Hepatocyte (in vitro differentiated cells): ENCODE measurements at regions not wholly inside any gene's neighbourhood (a gene's known extent, or its start where the extent isn't known, plus 50 kb on each side); places are given as distances from the start of the nearest gene placed in this dataset.
"Not testable (repeated sequence)": the region's sequence is repeated elsewhere in the genome, so short reads cannot be mapped to it uniquely, and the experiment has no call there.

ENCODE experiments used
- DNase-seq: peaks from one replicate; pipeline ENCODE4 v3.0.0-alpha.2; 2016; ENCODE audit warnings: low spot score
- H2AFZ ChIP-seq: fragments of 200-600 bp; sonication (generic); 2 replicates; pipeline ENCODE4 v1.6.0; 2016; ENCODE audit warnings: antibody characterized with exemption, mild to moderate bottlenecking
- H3K27ac ChIP-seq: fragments of 200-600 bp; sonication (generic); 2 replicates; pipeline ENCODE4 v1.5.1; 2016; ENCODE audit warnings: mild to moderate bottlenecking
- H3K27me3 ChIP-seq: fragments of 200-600 bp; sonication (generic); 2 replicates; pipeline ENCODE4 v1.6.1; 2016
- H3K36me3 ChIP-seq: fragments of 200-600 bp; sonication (generic); replicated peaks from 2 replicates; pipeline ENCODE4 v1.5.1; 2016; ENCODE audit warnings: low read depth; ENCODE audit not compliant: insufficient read depth
- H3K4me1 ChIP-seq: fragments of 200-600 bp; sonication (generic); 2 replicates; pipeline ENCODE4 v1.5.1; 2016; ENCODE audit warnings: mild to moderate bottlenecking, moderate library complexity; ENCODE audit not compliant: insufficient read depth
- H3K4me2 ChIP-seq: fragments of 200-600 bp; sonication (generic); 2 replicates; pipeline ENCODE4 v1.6.0; 2016
- H3K4me3 ChIP-seq: fragments of 200-600 bp; sonication (generic); 2 replicates; pipeline ENCODE4 v1.5.1; 2016; ENCODE audit warnings: mild to moderate bottlenecking
- H3K79me2 ChIP-seq: fragments of 200-600 bp; sonication (generic); 2 replicates; pipeline ENCODE4 v1.6.0; 2017; ENCODE audit warnings: mild to moderate bottlenecking
- H3K9me2 ChIP-seq: fragments of 200-600 bp; sonication (generic); replicated peaks from 2 replicates; pipeline ENCODE4 v1.6.0; 2017; ENCODE audit warnings: mild to moderate bottlenecking; ENCODE audit not compliant: insufficient read depth
- H3K9me3 ChIP-seq: fragments of 200-600 bp; sonication (generic); 2 replicates; pipeline ENCODE4 v1.5.1; 2016; ENCODE audit warnings: low read depth, mild to moderate bottlenecking
- H4K20me1 ChIP-seq: fragments of 200-600 bp; sonication (generic); 2 replicates; pipeline ENCODE4 v1.6.0; 2016; ENCODE audit warnings: mild to moderate bottlenecking; ENCODE audit not compliant: insufficient read depth, poor library complexity, severe bottlenecking
- CTCF ChIP-seq: fragments of 200-600 bp; sonication (generic); IDR thresholded peaks from 2 replicates; pipeline ENCODE4 v1.5.1; 2016; ENCODE audit warnings: antibody characterized with exemption, mild to moderate bottlenecking; ENCODE audit not compliant: poor library complexity
- EZH2 ChIP-seq: fragments of 200-600 bp; sonication (generic); IDR thresholded peaks from 2 replicates; pipeline ENCODE4 v1.6.1; 2016; ENCODE audit warnings: antibody characterized with exemption, mild to moderate bottlenecking, borderline replicate concordance
- EZH2phosphoT487 ChIP-seq: fragments of 200-600 bp; sonication (generic); IDR thresholded peaks from one replicate; pipeline ENCODE4 v1.6.1; 2018; ENCODE audit warnings: antibody characterized with exemption, mild to moderate bottlenecking, low read depth, moderate library complexity; ENCODE audit not compliant: unreplicated experiment, severe bottlenecking
- WGBS: methylation state at CpG from one replicate; pipeline ENCODE4 v1.1.6; 2016; ENCODE audit warnings: low lambda C conversion rate; ENCODE audit errors: missing lambda C conversion rate; 5-methylcytosine and 5-hydroxymethylcytosine counted together

GRCh38 chr2:155574941-155575340, 757.6 kb downstream of the NR4A2 start:
- Histone ChIP-seq H3K4me2 (no peak overlapping the region), H3K27ac (no peak overlapping the region), H3K36me3 (no peaks in the 10 kb centered on the region), H3K4me1 (no peaks in the 10 kb centered on the region), H3K9me2 (no peaks in the 10 kb centered on the region), H3K79me2 (no peaks in the 10 kb centered on the region), H3K4me3 (no peak overlapping the region), H4K20me1 (no peaks in the 10 kb centered on the region), H3K9me3 (no peaks in the 10 kb centered on the region), H3K27me3 (no peaks in the 10 kb centered on the region), H2AFZ (no peak overlapping the region)
- TF ChIP-seq EZH2 = no peak
- no peak for TF ChIP-seq CTCF
- TF ChIP-seq EZH2phosphoT487 = no peak
- no peak for DNase-seq
- 88% methylated on average over 1 of the region's 1 CpG for WGBS

- 93% methylated on average over 3 of the region's 3 CpGs for WGBS
- no peak overlapping the region for H3K4me3 ChIP-seq
- H3K4me2 ChIP-seq = no peak overlapping the region
- H3K27me3 ChIP-seq = no peaks in the 10 kb centered on the region
- no peak overlapping the region for H3K27ac ChIP-seq
- H3K9me2 ChIP-seq = no peaks in the 10 kb centered on the region
- H3K4me1 ChIP-seq = no peaks in the 10 kb centered on the region
- no peaks in the 10 kb centered on the region for H3K9me3 ChIP-seq
- no peak for TF ChIP-seq CTCF
- no peak for TF ChIP-seq EZH2
- TF ChIP-seq EZH2phosphoT487 = no peak
- no peak for DNase-seq
- no peaks in the 10 kb centered on the region for H3K36me3 ChIP-seq
- H4K20me1 ChIP-seq = no peaks in the 10 kb centered on the region
- no peak overlapping the region for H2AFZ ChIP-seq
- H3K79me2 ChIP-seq = no peaks in the 10 kb centered on the region
Observed at GRCh38 chr2:155547571-155547970, 785.0 kb downstream of the NR4A2 start.

- no peaks in the 10 kb centered on the region for H3K27me3 ChIP-seq
- no peaks in the 10 kb centered on the region for H4K20me1 ChIP-seq
- peak overlapping the region; percentile 12 for H3K4me3 ChIP-seq
- DNase-seq = no peak
- 81% methylated on average over 11 of the region's 11 CpGs for WGBS
- no peak overlapping the region for H3K27ac ChIP-seq
- H3K9me3 ChIP-seq = no peaks in the 10 kb centered on the region
- H3K4me1 ChIP-seq = no peaks in the 10 kb centered on the region
- H2AFZ ChIP-seq = peak overlapping the region; percentile 51
- no peaks in the 10 kb centered on the region for H3K79me2 ChIP-seq
- H3K9me2 ChIP-seq = no peaks in the 10 kb centered on the region
- TF ChIP-seq CTCF (no peak), EZH2phosphoT487 (no peak), EZH2 (no peak)
- peak overlapping the region; percentile 15 for H3K4me2 ChIP-seq
- no peaks in the 10 kb centered on the region for H3K36me3 ChIP-seq
Observed at GRCh38 chr2:155546721-155547555, 785.6 kb downstream of the NR4A2 start.

- H3K9me2 ChIP-seq, H4K20me1 ChIP-seq, H3K4me3 ChIP-seq, H3K4me2 ChIP-seq, H3K27ac ChIP-seq, DNase-seq, H3K4me1 ChIP-seq, H3K27me3 ChIP-seq, H3K9me3 ChIP-seq, H2AFZ ChIP-seq, H3K36me3 ChIP-seq, H3K79me2 ChIP-seq: not testable (repeated sequence)
- 89% methylated on average over 5 of the region's 5 CpGs for WGBS
Observed at GRCh38 chr2:155539028-155539427, 793.5 kb downstream of the NR4A2 start.
